ENCODE measurements at regions not wholly inside any gene's neighbourhood (a gene's known extent, or its start where the extent isn't known, plus 50 kb on each side); places are given as distances from the start of the nearest gene placed in this dataset.

GRCh38 chr1:96487971-96488370, 233.6 kb upstream of the PTBP2 start:
- no peak for TF ChIP-seq TAF1 (IDR thresholded peaks at IDR 0.05; ENCODE audit: borderline replicate concordance, low read depth, low read length)
- TF ChIP-seq POLR2AphosphoS5 (IDR thresholded peaks at IDR 0.05; ENCODE audit: low read depth, low read length): no peak
- no peak for TF ChIP-seq POLR2A (IDR thresholded peaks at IDR 0.05; ENCODE audit: low read depth, low read length)

Measured in GM12892 (cell line).